ENCODE measurements at regions not wholly inside any gene's neighbourhood (a gene's known extent, or its start where the extent isn't known, plus 50 kb on each side); places are given as distances from the start of the nearest gene placed in this dataset.
A peak's percentile ranks its signal among the peaks of the same experiment; 100 is the strongest.
"Not testable (repeated sequence)": the region's sequence is repeated elsewhere in the genome, so short reads cannot be mapped to it uniquely, and the experiment has no call there.

DNA sequence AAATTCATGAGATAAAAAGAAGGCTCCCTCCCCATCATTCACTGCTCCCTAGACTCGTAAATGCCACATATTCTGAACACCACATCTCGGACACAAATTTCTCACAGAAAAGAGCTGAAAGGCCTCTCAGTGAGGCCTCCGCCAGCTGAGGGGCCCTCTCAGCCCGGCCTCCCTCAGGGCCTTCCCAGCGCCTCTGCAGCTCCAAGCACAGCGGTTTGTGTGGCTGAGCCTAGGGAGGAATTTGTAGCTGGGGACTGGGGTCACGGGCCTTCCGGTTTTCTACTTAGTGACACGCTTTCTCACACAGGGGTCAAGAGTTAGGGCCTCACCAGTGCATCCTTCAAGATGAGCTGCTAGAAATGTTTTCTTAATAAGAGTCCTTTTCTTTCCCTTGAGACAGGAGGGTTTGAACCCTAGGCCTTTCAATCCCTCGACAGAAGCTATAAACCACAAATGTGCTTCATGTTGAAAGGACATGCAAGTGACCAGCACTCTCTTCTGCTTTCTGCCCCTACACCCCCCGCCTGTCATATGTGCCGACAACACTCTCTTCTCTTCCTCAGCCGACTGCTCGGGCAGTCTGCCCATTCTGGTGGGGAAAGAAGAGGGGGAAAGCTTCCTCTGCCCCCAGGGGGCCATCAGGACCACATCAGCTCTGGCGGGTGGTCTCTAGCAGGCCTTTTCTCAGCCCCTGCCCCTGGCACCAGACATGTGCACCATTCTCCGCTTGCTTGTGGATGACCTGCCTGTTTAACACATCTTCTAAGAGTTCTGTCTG, 104.9 kb downstream of the CHIC2 start:
- DNase-seq, result no peak

DNA sequence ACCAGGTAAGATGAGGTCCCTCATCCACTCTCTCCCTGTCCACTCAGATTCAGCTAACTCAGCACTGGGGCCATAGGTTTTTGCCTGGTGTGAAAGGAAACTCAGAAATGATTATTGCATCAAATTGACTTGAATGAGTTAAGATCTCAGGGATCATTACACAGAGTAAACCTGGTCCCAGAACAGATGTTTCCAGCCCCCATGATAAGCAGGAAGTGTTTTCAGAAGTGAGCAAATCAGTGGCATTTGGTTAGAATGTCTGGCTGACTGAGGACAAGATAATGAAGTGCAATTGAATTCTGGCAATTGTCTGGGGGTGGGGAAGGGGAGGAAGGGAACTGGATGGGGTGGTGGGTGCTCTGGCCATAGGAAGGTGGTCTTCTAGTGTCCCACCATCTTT, 108.0 kb downstream of the CHIC2 start:
- no peak for DNase-seq

DNA sequence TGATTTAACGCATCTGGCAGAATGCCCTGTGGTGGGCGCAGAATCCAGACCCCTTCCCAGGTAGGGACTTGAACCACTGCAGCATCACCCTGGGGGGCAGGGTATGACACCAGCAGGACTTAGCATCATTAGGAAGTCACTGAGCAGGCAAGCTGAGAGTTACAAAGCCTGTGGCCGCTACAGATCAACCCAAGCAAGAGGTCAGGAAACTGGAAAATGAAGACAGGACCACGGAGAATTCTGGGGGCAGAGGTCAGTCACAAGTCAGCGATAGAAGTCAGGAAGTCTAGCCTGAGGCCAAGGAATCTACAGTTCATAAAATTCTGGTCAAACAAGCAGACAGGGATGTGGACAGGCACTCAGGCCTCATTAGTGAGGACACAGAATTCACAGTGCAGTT, 108.4 kb downstream of the CHIC2 start:
- DNase-seq, result no peak

DNA sequence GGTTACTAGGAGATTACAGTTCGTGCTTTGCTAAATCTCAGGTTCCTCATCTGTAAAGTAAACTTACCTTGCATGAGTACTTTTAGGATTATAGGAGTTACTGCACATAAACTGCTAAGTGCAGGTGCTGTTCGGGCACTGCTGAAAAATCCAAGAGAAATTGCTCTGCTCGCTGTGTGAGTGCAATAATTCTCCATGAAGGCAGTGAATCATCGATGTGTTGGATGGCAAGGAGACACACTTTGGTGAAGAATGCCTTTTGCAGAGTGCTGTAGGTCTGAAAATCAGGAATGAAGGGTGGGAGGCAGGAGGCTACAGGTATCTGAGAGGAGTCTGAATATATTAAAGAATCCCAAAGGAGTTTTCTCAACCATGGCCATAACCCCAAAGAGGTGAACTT, 113.0 kb downstream of the CHIC2 start:
- no peak for DNase-seq

DNA sequence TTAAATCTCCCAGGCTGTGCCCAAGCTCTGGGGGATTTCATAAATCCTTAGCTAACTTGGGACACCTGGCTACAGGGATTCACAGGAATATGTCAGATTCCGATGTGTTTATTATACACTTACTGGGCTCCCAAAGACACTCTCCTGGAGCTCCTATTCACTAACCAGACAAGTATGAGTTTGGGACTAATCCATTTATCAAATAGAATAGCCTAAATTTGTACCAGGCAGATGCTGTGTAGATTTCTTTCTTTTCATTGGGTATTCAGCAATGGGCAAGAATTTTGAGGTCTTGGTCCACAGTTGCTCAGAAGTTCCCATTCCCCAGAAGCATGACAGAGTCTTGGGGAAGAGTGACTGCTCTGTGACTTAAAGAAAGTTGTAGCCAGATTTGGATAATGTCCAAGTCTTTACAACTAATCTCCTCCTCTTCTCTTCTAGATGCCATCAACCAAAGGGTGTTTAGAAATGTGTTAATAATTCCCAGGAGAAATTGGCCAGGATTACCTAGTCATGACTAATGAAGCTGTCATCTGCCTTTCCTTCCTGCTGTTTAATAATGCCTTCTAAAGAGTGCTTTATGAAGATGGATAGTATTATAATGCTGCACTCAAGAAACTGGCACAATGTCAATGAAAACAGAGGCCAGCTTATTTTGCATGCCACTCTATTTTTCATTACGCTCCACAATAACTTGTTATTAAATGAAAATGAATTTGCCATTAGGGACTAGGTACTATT, 120.9 kb downstream of the CHIC2 start:
- no peak for DNase-seq

DNA sequence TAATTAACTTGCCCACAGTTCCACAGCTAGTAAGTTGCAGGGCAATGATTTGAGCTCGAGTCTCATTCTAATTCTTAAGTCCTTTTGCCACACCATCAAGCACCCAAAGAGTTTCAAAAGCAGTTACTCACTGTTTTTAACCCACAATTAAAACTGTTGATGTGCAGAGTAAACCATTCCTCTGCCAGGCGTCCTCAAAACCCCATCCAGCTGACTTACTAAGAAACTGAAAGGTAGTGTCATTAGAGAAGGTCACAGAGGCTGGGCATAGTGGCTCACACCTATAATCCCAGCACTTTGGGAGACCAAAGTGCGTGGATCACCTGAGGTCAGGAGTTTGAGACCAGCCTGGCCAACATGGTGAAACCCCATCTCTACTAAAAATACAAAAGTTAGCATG, 121.7 kb downstream of the CHIC2 start:
- DNase-seq, result no peak

DNA sequence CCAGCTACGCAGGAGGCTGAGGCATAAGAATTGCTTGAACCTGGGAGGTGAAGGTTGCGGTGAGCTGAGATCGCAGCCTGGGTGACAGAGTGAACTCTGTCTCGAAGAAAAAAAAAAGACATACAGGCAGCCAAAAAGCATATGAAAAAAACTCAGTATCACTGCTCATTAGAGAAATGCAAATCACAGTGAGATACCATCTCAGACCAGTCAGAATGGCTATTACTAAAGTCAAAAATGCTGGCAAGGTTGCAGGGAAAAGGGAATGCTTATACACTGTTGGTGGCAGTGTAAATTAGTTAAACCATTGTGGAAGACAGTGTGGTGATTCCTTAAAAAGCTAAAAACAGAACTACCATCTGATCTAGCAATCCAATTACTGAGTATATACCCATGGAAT, 123.1 kb downstream of the CHIC2 start:
- no peak for DNase-seq

DNA sequence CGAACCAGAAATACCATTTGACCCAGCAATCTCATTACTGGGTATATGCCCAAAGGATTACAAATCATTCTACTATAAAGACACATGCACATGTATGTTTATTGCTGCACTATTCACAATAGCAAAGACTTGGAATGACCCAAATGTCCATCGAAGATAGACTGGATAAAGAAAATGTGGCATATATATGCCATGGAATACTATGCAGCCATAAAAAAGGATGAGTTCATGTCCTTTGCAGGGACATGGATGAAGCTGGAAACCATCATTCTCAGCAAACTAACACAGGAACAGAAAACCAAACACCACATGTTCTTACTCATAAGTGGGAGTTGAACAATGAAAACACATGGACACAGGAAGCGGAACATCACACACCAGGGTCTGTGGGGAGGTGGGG, 124.5 kb downstream of the CHIC2 start:
- DNase-seq, result not testable (repeated sequence)

DNA sequence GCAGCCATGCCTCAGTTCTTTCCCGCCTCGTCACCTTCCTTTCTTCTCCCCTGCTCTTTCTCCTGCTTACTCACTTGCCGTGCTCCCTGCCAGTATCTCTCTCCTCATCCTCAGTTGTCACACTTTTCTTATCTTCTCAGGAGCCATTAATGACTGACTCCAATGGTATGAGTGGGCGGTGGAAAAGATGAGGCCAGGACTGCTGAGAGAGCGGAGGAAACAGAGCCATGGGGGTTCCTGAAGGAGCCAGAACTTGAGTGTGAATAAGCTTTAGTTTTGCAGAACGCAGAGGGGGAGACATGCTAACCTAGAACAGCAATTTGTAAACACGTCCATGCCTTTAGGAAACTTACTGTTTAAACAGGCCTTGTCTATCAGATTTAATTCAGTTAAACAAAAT, 126.5 kb downstream of the CHIC2 start:
- DNase-seq, result no peak

DNA sequence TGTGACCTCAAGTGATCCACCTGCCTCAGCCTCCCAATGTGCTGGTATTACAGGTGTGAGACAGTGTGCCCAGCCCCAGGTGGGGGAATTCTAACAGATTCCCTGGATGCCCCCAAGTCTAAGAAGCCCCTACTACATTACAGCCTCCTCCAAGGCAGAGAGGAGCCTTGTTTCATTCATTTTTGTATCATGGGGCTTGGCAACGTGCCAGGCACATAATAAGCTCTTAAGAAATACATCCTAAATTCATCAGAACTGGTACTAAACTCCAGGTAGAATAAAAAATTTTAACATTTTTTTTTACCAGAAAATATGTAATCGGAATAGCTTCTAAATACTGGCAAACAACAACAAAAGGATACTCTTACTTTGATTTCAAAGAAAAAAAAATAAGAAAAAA, 127.1 kb downstream of the CHIC2 start:
- no peak for DNase-seq

DNA sequence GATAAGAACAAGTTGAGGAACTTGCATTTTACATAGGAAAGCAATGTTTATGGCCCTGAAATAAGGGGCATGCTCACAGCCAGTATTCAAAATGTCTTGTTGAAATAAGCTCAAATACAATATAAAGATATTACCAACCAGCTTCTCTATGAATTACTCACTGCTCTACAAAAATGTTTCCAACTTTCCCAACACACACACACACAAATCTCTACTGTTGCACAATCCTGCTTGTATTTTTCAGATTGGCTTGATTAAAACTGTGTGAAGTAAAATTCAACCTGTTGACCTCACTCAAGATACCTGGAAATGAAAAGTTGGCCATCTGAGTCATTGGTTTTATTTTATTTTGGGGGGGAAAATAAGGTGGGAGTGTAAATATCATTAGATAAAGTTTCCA, 128.6 kb downstream of the CHIC2 start:
- no peak for DNase-seq

DNA sequence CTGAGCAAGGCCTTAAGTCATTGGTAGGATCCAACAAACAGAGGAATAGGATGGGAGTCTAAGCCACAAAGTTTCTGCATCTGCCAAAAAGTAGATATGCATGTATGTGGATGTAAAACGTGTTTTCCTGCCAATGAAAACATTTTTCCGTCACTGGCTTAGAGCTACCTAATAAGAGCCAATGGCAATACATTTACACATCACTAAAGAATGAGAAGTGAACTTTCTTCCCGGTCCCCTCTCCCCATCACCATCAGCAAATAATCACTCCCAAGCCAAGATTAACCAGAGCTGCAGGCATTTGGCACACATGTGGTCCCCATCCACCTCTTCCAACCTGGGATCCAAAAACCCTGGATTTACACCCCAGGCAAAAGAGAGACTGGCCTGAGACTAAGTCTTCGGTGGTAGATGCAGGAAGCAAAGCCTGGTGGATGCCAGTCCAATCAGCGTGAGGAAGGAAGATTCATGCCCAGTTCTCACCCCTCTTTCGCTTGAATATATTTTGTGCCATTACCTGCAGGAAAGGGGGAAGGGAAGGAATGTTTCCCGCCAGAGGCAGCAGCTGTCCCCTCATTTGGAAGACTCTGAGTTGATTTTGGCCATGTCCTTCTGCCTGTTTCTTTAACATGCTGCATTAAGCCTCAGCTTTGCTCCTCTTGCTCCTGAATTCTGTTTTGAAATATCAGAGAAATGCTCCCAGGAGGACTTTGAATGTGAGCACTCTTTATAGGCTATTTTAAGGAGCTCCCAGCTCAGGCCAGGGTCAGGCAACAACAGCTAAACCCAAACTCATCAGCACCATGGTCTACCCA, 131.4 kb downstream of the CHIC2 start:
- DNase-seq, result no peak

DNA sequence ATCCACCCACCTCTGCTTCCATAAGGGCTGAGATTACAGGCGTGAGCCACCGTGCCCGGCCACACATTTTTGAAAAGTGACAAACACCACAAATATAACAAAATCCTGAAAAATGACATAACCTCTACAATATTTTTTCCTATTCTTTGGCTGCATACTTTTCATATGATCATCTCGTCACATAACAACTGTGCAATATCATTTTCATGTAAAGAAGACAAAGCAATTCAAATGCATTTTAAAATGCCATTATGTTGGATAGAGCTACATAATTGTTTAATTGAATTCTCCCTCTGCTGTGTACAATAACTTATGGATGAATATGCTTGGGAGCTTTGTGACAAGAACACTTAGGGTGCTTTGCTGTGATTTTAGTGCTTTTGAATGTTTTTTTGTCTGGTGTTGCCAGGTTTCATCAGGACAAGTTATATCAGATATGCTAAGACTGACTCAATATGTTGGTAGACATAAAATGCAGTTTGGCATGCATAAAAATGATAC, 132.9 kb downstream of the CHIC2 start:
- DNase-seq, result no peak

DNA sequence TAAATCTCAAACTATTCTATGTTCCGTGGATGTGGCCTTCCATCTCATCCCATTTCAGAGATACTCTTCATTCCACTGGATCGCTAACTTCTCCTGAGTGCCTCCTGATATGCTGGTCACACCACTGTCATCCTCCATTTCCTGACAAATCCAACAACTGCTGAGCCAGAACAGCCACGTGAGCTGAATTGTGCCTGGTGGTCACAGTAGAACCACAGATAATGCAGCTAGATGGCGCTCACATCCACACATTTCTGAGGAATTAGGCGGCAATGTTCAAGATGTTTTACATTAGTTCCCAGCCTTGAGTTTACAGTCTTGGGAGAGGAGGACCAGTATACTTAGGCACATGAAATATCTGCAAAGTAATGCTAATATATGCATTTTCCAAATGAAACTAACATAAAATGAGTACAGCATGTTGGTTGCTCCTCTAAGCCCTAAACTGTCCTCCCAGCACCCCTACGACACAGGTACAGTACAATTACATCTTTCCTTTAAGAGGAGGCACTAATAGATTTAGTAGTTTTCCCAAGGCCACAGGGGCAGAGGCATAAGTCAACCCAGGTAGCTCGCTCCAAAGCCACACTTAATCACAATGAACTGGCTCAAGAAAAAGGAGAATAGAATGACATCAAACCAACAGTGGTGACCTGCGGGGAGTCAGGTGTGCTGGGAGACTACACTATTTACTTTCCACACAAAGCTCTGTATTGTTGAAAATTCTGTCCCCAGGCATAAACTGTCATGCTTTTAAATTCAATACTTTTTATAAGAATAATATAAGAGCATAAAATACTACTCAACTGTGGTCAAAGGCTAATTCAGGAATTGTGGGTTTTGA, 134.2 kb downstream of the CHIC2 start:
- peak; percentile 19 for DNase-seq

DNA sequence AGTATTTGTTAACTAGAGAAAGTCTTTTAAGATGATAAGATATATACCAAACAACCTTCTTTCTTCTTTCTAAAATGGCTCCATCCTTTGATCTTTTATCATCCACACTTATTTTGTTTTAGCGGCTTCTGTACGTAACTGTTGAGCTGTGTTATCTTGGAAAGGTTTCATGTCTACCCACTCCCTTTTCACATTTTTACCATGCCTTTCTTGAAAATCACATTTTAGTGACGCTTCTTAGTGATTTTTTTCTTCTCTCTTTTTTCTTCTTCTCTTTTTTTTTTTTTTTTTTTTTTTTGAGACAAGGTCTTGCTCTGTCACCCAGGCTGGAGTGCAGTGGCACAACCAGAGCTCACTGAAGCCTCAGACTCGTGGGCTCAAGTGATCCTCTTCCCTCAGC, 135.1 kb downstream of the CHIC2 start:
- no peak for DNase-seq

DNA sequence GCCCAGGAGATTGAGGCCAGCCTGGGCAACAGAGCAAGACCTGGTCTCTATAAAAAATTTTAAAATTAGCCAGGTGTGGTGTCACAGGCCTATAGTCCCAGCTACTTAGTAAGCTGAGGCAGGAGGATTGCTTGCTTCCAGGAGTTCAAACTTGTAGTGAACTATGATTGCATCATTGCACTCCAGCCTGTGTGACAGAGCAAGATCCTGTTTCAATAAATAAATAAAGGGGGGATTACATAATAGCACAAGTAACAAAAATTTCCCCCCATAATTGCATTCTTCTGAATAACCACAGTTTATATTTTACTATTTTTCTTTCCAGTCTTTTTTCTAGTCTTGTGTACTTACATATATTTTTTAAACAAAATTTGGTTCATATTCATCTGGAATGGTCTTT, 135.6 kb downstream of the CHIC2 start:
- DNase-seq, result no peak

DNA sequence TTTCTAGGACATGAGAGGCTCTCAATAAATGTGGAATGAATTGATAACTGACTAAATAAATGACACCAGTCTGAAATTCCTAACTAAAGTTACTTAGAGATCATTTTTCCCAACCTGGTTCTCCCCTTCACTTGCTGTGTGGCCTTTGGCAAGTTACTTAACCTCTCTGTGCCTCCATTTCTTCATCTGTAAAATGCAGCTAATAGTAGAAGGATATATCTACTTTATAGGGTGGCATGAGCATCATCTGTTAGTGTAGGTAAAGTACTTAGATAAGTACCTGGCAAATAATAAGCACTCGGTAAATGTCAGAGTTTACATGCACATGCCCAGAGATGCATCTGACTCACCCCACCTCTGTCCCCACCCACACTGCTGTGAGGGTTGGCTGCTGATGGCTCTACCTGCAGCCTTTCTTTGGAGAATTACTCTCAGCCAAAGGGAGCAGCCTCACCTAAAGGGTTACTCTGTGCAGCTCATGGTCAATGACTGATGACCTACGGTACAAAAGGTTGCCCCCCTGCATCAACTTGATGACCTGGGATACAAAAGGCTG, 139.3 kb downstream of the CHIC2 start:
- DNase-seq, result no peak

DNA sequence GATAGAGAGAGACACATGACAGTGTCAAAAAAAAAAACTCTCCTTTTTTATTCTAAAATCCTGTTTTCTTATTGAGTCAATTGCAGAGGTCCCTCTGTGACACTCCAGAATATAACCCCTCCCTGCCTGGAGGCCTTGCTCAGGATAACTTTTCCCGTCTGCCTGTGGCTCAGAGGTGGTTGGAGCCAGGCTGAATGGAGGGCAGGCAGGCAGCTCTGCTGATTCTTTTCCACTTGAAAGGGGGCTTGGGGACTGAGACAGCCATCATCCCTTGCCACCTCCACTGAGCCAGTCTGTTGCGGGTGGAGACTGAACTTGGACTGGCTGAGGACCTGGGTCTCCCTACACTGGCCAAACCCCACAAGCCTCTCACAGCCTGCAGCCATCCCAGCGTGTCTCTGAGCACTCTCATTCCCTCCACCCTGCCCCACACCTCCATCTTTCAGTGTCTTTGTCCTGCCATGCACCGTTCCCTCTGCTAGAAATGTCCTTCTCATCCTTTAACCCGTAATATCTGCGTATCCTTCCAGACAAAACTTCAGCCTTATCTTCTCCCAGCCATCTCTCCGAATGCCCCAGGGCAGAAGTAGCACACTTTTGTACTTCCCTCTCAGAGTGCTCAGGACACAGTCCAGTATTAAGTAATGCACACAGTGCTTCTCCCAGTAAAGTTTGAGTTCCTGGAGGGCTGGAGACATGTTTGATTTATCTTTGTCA, 139.9 kb downstream of the CHIC2 start:
- no peak for DNase-seq

DNA sequence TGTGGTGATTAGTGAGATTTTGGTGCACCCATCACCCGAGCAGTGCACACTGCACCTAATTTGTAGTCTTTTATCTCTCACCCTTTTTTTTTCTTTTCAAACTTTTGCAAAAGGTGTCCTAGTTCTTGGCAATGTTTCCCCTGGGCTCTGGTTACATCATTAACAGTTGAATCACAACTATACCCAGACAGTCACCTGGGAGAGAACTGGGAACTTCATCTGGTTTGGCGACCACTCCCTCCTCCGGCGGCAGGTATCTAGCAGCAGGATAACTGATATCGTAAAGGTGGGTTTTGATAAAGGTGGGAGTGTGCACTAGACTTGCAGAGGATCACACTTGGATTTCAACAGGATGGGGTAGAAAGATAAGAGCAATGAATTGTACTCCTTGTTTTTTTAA, 140.5 kb downstream of the CHIC2 start:
- no peak for DNase-seq

DNA sequence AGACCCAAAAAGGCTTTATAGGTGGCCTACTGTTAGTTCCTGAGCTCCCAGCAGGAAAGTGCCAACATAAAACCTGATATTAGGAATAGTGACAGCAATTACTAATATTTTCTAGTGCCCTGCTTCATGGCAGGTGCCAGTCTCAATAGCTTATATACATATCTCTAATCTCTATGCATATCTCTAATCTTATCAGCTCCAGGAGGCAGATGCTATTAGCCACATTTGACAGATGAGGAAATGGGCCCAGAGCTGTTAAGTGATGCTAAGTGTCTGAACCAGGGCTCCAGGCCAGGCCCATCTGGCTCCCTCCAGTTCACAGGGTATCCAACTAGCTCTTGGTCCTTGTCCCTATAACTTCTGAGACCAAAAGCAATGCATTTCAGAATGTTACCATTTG, 142.5 kb downstream of the CHIC2 start:
- DNase-seq, result no peak

DNA sequence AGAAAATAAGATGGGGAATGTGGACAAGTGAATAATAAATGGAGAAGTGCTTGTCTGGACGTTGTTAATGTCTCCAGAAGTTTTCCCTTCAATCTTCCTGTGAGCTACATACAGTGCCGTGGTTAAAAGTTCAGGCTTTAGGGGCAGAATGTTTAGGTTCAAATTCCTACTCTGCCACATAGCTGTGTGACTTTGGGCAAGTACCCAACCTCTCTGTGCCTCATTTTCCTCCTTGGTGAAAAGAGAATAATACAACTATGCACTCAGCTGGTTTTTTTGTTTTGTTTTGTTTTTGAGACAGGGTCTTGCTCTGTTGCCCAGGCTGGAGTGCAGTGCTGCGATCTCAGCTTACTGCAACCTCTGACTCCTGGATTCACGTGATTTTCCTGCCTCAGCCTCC, 143.5 kb downstream of the CHIC2 start:
- DNase-seq, result no peak

DNA sequence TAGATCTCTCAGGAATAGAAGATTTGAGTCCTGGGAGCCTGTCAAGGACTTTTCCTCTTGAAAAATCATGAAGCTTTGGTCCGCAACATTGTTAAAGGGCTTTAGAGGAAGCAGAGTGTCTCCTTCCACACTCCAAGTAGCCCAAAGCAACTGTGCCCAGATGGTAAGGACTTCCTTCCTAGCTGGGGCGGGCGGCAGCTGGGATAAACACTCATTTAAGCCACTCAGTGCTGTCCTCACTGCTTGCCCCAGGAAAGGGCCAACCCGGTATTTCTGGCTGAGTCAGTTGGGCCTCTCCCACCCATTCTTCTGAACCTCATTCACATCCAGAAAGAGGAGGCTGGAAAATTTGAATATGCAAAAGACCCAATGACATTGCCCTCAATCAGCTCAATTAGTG, 144.3 kb downstream of the CHIC2 start:
- no peak for DNase-seq

Measured in activated CD4-positive, alpha-beta T cell treated with anti-CD3 and anti-CD28 coated beads for 1 hour (primary cell).